Suprapubic skin (tissue), 4 donors: ENCODE measurements at regions not wholly inside any gene's neighbourhood (a gene's known extent, or its start where the extent isn't known, plus 50 kb on each side); places are given as distances from the start of the nearest gene placed in this dataset.

Experiments
- EP300 ChIP-seq: sonication (generic); formaldehyde crosslinking; IDR thresholded peaks from one replicate; pipeline ENCODE4 v1.6.1; 2017; ENCODE audit warnings: antibody characterized with exemption
- POLR2A ChIP-seq, 2 donors: fragments of 450-650 bp; IDR thresholded peaks; one replicate each; pipeline ENCODE4 v1.6.1; 2017; ENCODE audit warnings: antibody characterized with exemption in 2 of 2, mild to moderate bottlenecking in 2 of 2, moderate library complexity in 2 of 2
- POLR2AphosphoS5 ChIP-seq, 3 donors: sonication (generic); formaldehyde crosslinking; IDR thresholded peaks; one replicate each; pipeline ENCODE4 v1.6.1; 2017; ENCODE audit warnings: antibody characterized with exemption in 3 of 3
- TF ChIP-seq, protein P1 (sequence below), 2 donors: fragments of 200-600 bp in 1 of 2; fragments of 450-650 bp in 1 of 2; sonication (generic) in 1 of 2; IDR thresholded peaks; one replicate each; pipeline ENCODE4 v1.5.1; 2016 to 2019; ENCODE audit warnings: antibody characterized with exemption in 2 of 2, mild to moderate bottlenecking in 1 of 2, moderate library complexity in 1 of 2

DNA sequence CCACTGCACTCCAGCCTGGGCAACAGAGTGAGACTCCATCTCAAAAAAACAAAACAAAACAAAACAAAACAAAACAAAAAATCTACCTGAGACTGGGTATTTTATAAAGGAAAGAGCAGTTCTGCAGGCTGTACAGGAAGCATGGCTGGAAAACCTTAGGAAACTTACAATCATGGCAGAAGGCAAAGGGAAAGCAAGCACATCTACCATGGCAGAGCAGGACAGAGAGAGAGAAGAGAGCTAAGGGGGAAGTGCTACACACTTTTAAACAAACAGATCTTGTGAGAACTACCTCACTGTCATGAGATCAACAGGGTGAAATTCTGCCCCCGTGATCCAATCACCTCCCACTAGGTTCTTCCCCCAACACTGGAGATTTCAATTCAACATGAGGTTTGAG lies 198.3 kb upstream of the SAMSN1 start:
- TF ChIP-seq, protein P1, sequence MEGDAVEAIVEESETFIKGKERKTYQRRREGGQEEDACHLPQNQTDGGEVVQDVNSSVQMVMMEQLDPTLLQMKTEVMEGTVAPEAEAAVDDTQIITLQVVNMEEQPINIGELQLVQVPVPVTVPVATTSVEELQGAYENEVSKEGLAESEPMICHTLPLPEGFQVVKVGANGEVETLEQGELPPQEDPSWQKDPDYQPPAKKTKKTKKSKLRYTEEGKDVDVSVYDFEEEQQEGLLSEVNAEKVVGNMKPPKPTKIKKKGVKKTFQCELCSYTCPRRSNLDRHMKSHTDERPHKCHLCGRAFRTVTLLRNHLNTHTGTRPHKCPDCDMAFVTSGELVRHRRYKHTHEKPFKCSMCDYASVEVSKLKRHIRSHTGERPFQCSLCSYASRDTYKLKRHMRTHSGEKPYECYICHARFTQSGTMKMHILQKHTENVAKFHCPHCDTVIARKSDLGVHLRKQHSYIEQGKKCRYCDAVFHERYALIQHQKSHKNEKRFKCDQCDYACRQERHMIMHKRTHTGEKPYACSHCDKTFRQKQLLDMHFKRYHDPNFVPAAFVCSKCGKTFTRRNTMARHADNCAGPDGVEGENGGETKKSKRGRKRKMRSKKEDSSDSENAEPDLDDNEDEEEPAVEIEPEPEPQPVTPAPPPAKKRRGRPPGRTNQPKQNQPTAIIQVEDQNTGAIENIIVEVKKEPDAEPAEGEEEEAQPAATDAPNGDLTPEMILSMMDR (IDR thresholded peaks at IDR 0.05) = no peak
- TF ChIP-seq POLR2A (IDR thresholded peaks at IDR 0.05) = no peak
- no peak for TF ChIP-seq EP300
- no peak for TF ChIP-seq POLR2AphosphoS5 (IDR thresholded peaks at IDR 0.05)
